IPS-18c (cell line): ENCODE measurements at regions not wholly inside any gene's neighbourhood (a gene's known extent, or its start where the extent isn't known, plus 50 kb on each side); places are given as distances from the start of the nearest gene placed in this dataset.

Source experiments
- H3K4me3 ChIP-seq: 2 replicates; pipeline ENCODE4 v1.7.0; 2013; ENCODE audit warnings: low read depth, mild to moderate bottlenecking, low read length, moderate library complexity; ENCODE audit not compliant: insufficient read depth
- H3K9me3 ChIP-seq: one replicate; pipeline ENCODE4 v1.6.1; 2013; ENCODE audit warnings: mild to moderate bottlenecking, low read length, moderate library complexity; ENCODE audit not compliant: control insufficient read depth, insufficient read depth

DNA sequence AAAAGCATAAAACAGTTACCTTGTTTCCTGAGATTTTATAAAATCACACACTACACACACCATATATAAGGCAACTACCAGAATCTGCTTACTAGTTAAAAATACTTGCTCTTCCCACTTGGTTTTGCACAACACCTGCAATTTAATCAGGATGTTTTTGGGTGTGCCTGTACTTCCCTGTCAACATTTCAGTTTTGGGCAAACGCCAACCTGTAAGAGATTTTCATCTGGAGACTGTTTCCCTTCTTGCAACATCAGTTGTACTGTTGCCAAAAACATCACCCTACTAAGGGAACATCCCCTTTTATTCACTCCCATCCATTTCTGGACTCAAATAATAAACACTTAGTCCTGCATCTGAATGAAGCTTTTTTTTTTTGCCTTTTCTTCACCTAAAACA, 172.3 kb downstream of the DUSP6 start:
- no peak overlapping the region for H3K4me3 ChIP-seq
- H3K9me3 ChIP-seq = no peaks in the 10 kb centered on the region

DNA sequence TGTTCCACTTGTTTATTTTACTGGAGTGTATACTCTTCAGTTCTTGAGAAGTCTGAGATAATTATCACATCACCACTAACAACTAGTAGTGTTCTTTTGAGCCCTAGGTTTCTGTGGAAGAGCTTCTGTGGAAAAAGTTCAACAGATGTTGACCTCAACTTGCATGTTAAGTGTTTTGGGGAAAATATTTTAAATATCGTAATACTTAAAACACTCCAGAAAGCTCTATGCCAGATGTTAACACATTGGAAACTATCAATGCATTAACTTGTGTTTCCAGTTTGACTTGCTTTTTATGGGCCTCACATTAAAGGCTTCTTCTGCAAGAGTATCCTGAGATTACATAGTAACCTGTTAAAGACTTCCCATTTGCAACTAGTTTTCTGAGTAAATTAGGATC, 173.1 kb downstream of the DUSP6 start:
- no peak overlapping the region for H3K4me3 ChIP-seq

DNA sequence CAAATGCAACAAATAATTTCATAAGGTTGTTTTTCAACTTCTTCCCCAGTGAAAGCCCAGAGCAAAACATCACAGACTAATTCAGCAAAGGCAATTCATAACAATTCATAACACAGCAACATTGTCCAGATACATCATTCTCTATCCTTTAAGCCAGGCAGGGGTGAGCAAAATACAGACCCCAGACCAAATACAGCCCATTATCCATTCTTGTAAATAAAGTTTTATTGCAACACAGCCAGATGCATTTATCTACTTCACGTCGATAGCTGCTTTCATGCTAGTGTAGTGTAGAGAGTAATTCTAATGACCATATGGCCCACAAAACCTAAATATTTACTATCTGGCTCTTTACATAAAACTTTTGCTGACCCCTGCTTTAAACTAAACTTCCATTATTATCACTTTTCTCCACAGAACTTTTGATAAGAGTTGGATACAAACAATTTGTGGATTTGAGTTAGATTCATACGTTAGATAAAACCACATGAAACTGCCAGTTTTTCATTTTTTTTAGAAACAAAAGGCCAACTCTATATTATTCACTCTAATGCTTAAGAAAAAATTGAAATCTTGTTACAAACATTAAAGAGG, 174.4 kb downstream of the DUSP6 start:
- H3K4me3 ChIP-seq = no peak overlapping the region
- no peaks in the 10 kb centered on the region for H3K9me3 ChIP-seq

More for the DNA sequence above, 173.1 kb downstream of the DUSP6 start:
- H3K9me3 ChIP-seq = no peaks in the 10 kb centered on the region

DNA sequence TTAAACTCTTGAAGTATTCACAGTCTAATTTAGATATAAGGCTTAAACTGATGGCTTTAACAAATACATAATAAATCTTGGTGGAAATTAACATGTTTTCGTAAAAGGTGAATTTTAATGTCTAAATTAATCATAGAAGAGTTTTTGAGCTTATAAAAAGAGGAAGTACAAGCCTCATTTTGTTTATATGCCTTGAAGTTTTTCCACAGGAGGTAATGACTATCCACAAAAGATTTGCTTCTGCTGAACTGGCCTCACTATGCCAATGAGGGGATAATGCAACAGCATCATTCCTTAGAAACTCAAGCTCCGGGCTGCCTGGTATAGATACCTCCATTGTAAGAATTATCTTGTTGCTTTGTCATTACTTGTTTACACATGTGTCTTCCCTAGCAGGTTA, 175.6 kb downstream of the DUSP6 start:
- H3K9me3 ChIP-seq = no peaks in the 10 kb centered on the region
- no peak overlapping the region for H3K4me3 ChIP-seq

DNA sequence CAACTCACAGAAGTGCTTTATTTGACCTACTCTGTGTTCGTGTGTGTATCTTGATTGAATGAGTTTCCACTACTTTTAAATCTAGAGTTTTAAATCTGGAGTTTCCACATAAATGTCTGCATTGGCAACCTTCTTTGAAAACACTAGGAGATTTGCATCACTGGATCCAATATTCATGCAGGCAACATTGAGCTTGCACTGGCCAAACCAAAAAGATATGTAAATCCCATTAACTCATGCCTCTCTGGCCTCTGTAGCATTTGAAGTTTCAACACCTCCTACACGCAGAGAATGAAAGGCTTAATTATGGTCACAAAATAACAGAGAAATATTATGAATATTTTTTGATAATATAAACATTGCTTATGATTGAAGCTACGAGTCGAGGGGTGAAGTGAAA, 178.6 kb downstream of the DUSP6 start:
- H3K4me3 ChIP-seq = no peak overlapping the region
- H3K9me3 ChIP-seq = no peaks in the 10 kb centered on the region

DNA sequence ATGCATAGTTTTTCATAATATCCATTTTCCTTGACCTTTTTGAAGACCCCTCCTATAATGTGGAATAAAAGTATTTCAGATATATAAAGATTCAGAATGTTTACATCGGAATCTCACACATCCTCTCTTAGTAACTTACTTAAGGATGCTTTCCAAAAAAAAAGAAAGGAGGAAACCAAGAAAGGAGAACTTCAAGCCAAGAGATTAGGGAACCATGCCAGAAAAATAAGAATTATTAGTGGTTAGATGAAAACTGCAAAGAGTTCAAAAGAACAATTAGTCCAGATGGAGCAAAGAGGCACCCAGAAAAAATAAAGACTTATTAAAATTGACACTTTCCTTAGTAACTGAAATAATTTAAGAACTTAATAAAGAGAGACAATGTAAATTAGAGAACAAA, 179.2 kb downstream of the DUSP6 start:
- Histone ChIP-seq H3K4me3 (no peak overlapping the region), H3K9me3 (no peaks in the 10 kb centered on the region)

DNA sequence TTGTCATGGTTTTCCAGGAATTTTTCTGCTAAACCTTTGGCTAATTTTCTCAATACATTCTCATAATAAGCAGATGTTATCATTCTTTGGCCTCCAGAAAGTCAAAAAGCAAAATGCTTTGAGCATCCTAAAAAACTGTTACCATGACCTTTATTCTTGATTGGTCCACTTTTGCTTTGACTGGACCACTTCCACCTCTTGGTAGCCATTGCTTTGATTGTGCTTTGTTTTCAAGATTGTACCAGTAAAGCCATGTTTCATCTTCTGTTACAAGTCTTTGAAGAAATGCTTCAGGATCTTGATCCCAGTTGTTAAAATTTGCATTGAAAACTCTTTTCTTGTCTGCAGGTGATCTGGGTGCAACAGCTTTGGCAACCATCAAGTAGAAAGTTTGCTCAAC, 180.1 kb downstream of the DUSP6 start:
- no peaks in the 10 kb centered on the region for H3K9me3 ChIP-seq

DNA sequence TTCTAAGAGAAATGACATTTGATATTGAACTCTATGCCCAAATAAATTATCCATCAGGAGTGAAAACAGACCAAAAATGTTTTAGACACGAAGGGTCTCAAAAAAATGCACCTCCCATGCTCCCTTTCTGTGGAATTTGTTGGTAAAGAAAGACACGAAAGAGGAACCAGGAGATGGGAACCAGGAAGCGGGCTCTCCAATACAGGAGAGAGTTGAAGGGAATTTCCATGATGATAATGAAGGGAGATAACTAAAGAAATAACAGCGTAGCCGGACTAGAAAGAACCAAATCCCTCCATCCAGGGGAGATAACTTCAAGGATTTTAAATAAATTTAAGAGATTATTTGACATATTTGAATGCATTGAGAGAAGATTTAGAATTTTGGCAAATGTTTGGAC, 183.0 kb downstream of the DUSP6 start:
- H3K9me3 ChIP-seq = no peaks in the 10 kb centered on the region
- no peak overlapping the region for H3K4me3 ChIP-seq

More for the DNA sequence above, 180.1 kb downstream of the DUSP6 start:
- no peak overlapping the region for H3K4me3 ChIP-seq

DNA sequence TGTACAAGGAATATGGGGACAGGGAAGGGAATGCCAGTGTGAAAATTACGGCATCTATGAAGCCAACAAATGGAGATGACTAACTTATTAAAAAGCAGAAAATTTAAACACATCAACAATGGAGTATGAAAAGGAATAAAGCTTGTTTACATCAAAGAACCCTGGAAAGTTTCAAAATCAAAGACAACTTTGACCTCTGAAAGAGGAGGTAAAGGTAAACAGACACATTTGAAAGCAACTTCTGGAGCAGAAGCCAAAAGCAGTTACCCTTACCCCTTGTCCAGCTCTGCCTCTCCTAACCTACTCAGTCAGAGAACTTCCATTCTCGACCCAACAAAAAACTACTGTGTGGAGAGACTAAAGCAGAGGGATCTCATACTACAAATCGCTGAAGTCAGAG, 184.3 kb downstream of the DUSP6 start:
- no peaks in the 10 kb centered on the region for H3K9me3 ChIP-seq

DNA sequence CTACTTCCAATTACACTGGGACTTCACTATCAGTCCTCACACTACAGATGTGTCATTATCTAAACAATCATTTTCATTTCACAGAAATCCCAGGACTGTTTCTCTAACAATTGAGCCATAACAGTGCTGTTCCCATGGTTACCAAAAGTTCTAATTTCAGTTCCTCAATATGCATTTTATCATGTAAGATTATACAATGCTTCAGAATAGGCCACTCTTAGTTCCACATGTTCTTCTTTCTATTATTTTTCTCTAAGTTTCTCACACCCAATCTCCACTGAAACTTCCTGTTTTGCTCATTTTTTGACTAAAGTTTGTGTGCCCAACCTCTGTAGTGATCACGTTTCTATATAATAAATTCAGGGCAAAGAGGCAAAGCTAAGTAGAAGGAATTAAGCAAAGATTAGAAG, 185.8 kb downstream of the DUSP6 start:
- no peak overlapping the region for H3K4me3 ChIP-seq
- no peaks in the 10 kb centered on the region for H3K9me3 ChIP-seq

More for the DNA sequence above, 184.3 kb downstream of the DUSP6 start:
- no peak overlapping the region for H3K4me3 ChIP-seq

DNA sequence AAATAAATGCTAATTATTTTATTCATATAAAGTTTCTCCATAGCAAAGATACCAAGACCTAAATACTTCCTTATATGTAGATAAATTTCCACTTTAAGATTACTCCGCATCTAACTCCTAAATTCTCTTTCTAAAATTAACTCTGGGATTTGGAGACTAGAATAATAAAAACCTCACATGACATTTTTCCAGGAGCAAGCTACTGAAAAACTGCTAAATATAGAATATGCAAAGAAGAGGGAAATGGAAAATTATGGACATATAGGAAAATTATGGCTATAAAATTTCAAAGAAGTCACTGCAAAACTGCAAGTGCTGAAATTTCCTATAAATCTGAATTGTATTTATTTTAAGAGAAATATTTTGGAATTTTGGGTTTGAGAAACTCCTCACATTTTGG, 186.2 kb downstream of the DUSP6 start:
- Histone ChIP-seq H3K9me3 (no peaks in the 10 kb centered on the region), H3K4me3 (no peak overlapping the region)

DNA sequence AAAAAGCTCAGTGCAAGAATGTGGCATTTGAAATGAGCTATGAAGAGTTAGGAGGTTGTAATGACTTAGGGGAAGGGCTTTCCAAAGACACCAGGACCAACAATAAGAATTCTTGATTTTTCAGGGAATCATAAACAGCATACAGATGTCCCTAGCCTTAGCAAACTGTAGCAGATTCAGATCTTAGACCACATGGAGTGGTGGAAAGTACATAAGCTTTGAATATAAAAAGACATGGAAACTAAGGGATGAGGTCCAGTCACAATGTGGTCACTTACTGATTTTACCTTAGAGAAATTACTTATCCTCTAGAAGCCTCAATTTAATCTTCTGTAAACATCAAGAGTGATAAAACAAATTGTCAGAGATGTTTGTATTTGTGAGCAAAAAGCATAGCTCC, 186.6 kb downstream of the DUSP6 start:
- no peaks in the 10 kb centered on the region for H3K9me3 ChIP-seq
- no peak overlapping the region for H3K4me3 ChIP-seq

DNA sequence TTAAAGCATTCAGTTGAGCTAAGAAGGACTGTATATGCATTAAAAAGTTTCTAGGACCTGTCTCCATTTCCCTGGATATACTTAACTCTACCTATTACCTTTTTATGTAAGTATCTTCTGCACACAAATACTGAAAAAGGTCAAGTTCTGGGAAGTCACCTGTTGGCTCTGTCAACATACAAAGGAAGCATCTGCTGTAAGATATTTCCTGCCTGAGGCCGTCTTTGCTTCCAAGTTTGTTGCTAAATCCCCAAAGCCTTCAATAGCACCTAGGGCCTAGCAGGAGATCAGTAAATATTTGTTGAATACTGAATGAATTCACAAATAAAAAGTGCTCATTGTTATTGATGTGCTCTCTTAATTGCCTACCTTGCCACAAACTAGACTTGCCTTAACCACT, 188.4 kb downstream of the DUSP6 start:
- Histone ChIP-seq H3K9me3 (no peaks in the 10 kb centered on the region), H3K4me3 (no peak overlapping the region)

DNA sequence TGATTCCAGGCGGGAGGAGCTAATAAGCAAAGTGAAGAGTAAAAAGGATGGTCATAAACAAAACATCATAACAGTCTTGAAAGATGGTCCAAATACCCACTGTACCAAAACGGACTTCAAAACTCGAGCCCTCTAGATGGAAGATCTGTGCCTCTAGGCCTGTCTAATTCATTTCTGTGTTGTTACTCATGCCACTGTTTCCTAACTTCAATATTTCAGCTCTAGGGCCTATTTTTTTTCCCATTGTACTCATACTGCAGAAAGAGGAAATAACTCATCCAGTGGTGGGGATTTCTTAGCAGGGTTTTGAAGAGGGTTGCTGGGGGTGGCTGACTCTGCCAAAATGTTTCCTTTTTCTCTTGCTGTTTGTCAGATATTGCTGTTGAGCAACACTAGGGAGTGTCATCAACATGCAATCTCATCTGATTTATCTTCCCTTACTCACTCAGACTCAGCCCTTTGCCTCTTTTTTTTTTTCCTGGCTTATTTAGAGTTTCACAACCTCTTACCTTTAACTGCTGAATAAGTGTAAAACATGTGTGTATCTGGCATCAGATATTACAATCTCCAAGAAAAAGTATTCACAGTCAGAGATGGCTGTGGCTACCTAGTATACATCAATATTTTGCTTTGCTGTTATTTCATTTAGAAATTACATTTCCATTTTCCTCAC, 189.6 kb downstream of the DUSP6 start:
- no peak overlapping the region for H3K4me3 ChIP-seq
- no peaks in the 10 kb centered on the region for H3K9me3 ChIP-seq

DNA sequence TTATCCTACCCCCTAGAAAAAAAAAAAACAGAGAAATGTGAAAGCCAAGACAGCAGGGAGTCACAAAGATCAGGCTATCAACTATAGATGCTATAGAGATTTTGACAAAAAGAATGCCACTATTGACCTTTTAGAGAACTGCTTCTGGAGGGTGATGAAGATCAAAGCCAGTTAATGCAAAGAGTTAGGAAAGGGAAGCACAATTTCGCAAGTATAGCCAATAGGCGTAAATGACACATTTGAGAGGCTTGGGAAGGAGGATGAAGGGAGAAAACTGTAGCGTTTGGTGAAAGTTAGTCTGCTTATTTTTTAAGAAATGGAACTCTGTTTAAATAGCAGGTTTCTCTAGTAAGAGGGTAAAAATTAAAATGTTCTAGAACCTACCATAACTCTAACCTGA, 190.7 kb downstream of the DUSP6 start:
- no peak overlapping the region for H3K4me3 ChIP-seq

DNA sequence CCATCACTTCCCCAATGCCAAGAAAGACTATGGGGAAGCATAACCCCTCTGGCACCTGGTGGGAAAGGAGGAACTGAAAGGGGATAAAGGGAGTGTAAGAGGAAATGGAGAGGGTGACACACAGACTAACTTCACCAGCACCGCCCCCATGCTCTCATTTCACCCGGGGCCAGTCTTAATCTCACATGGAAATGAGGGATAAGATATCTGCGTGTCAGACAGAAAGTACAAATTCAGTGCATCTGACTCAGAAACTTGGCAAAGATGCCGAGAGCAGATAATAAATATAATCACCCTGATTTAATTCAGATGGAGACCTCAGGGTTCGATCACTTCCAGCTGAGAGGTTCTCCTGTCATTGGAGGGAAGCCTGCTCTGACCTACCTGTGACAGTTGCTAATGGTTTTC, 191.6 kb downstream of the DUSP6 start:
- no peaks in the 10 kb centered on the region for H3K9me3 ChIP-seq
- no peak overlapping the region for H3K4me3 ChIP-seq

More for the DNA sequence above, 190.7 kb downstream of the DUSP6 start:
- H3K9me3 ChIP-seq = no peaks in the 10 kb centered on the region

DNA sequence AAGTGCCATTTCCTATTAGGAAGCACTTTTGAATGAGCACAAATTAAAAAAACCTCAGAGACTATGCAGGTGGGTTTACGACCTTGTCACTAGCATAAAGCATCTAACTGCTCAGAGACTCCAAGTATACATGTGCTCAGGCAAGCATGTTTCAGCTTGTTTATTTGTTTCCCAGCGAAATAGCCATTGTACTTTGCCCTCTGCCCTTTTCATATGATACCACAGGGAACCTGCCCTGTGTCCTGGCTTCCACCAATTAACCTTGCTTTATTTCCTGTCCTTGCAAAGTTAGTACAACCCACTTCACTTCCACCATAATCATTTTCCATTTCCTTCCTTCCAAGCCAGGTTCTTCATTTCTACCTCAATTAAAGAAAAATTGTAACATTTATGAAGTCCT, 194.9 kb downstream of the DUSP6 start:
- Histone ChIP-seq H3K9me3 (no peaks in the 10 kb centered on the region), H3K4me3 (no peak overlapping the region)

DNA sequence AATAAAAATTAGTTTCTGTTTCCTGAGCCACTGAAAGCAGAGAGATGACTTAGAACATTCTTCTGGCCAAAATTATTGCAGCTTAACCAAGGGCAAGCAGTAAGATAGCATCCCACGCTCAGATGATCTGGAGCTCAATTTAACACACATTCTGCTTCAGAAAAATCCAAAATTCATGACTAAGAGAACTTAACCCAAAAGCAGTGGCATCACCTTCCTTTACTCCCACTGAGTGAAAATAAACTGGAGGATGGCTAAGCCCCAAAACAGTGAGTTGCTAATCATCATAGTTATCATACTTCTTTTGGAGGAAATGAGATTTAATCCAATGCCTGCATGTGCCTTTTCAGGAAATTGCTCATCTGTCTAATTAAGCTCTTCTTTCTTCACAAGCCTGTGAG, 195.4 kb downstream of the DUSP6 start:
- H3K4me3 ChIP-seq = no peak overlapping the region
- no peaks in the 10 kb centered on the region for H3K9me3 ChIP-seq

DNA sequence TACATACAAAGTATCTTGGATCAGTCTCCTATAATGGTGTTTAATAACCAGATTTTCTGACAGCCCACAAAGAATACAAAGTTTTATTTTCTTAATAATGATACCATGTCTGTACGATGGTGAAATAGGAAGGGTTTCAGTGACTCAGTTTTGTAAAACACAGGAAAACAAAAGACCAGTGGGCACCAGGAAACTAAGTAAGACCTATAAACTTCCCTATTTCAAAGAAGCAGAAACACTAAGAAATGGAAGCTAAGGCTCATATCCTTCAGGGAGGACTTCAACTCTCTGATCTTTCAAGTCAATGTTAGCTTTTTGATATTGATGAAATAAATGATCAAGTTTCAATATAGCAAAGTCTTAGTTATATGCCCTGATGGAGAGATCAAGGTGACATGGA, 196.0 kb downstream of the DUSP6 start:
- Histone ChIP-seq H3K9me3 (no peaks in the 10 kb centered on the region), H3K4me3 (no peak overlapping the region)
